GM18520 (cell line): ENCODE measurements at regions not wholly inside any gene's neighbourhood (a gene's known extent, or its start where the extent isn't known, plus 50 kb on each side); places are given as distances from the start of the nearest gene placed in this dataset.

ENCODE experiments used
- ATAC-seq: cut with Tn5 transposase; IDR thresholded peaks from one replicate; pipeline ENCODE4 v1.9.1; 2021; ENCODE audit not compliant: unreplicated experiment

DNA sequence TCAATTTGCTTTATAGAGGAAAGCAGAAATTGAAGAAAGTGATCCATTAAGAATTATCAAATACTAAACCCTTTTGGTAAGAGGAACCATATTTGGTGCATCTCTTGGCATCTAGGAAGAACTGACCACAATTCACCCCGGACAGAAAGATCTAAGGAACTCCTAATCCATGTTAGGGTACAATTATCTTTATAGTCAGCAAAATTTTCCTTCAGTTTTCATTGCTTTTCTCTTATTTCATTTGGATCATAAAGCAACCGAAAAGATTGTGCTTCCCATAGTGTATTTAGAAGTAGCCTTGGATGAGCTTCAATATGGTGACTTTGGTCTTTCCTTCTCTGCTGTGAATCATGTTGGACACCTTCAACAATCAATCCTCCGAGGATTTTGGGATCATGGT lies 50.1 kb upstream of the IGFBP5 start:
- no peak for ATAC-seq
